ENCODE measurements at regions not wholly inside any gene's neighbourhood (a gene's known extent, or its start where the extent isn't known, plus 50 kb on each side); places are given as distances from the start of the nearest gene placed in this dataset.

DNA sequence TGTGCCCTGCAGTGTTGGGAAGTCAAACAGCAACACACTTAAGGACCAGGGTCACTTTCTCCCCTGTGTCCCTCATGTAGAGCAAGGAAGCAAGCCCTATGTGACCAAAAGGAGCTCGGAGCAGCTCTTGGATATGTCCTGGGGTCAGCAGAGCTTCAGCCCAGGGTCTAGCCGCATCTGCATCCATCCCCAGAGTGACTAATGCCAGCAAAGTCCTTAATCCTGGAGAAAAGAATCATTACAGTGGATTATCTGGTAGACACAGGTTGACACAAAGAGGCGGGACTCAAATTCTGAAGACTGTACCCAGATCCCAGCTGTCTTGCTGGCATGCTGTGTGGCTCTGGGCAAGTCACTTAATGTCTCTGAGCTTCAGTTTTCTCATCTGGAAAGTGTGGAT is 239.1 kb upstream of the PWP1 start:
- TF ChIP-seq, protein P1, sequence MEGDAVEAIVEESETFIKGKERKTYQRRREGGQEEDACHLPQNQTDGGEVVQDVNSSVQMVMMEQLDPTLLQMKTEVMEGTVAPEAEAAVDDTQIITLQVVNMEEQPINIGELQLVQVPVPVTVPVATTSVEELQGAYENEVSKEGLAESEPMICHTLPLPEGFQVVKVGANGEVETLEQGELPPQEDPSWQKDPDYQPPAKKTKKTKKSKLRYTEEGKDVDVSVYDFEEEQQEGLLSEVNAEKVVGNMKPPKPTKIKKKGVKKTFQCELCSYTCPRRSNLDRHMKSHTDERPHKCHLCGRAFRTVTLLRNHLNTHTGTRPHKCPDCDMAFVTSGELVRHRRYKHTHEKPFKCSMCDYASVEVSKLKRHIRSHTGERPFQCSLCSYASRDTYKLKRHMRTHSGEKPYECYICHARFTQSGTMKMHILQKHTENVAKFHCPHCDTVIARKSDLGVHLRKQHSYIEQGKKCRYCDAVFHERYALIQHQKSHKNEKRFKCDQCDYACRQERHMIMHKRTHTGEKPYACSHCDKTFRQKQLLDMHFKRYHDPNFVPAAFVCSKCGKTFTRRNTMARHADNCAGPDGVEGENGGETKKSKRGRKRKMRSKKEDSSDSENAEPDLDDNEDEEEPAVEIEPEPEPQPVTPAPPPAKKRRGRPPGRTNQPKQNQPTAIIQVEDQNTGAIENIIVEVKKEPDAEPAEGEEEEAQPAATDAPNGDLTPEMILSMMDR (IDR thresholded peaks at IDR 0.05), result no peak
- ATAC-seq (ENCODE audit: low FRiP score), result no peak
- DNase-seq (ENCODE audit: low spot score), result no peak

DNA sequence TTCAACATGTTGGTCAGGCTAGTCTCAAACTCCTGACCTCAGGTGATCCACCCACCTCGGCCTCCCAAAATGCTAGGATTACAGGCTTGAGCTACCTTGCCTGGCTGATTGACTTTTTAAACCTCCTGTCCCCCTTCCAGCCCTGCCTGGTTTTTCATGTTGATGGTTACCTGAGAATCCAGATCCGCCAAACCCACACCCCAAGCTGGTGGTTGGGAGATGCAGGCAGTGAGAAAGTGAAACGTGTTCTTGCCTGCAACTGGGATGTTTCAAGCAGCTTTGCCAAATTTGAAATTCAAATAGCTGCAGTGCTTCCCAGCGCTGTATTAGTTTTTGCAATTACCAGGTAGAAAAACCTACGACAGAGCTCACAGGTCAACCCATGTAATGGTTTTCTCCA is 238.3 kb upstream of the PWP1 start:
- TF ChIP-seq, protein P1 (IDR thresholded peaks at IDR 0.05), result no peak
- ATAC-seq (ENCODE audit: low FRiP score), result no peak

DNA sequence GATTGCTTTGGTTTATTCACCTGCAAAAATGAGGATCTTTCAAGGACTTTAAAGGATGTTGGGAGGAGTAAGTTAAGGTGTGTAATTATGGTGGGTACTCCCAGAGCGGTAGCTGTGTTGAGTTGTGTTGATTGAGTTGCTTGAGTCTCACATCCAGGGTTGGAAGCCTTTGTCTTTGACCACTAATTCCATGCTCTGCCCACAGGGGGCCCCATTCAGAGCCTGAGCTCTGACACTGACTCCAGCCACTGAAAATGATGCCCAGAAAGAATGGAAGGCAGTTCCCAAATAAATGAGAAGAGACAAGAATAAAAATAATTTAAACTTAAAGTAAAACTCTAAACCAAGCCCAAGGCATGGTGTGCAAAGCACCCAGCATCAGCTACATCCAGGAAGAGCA is 237.4 kb upstream of the PWP1 start:
- no peak for DNase-seq (ENCODE audit: low spot score)
- ATAC-seq (ENCODE audit: low FRiP score), result no peak
- TF ChIP-seq, protein P1 (IDR thresholded peaks at IDR 0.05), result no peak

More for the DNA sequence above, 238.3 kb upstream of the PWP1 start:
- no peak for DNase-seq (ENCODE audit: low spot score)

DNA sequence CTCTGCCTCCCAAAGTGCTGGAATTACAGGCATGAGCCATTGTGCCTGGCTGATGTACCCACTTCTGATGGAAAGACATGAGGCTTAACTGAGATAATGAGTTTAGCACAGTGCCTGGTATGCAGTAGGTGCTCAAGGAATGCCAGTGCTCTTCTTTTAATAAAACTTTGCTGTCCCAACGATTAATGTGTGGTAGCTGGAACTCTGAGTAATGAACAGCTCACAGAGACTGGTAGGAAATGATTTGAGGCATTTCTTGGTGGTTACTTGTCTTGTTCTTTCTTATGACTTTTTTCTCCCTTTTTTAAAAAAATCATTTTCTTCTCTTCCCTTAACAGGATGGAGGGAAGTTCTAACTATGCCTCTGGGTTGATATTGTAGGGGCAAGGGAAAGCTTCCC is 235.7 kb upstream of the PWP1 start:
- ATAC-seq (ENCODE audit: low FRiP score) (no peak), DNase-seq (ENCODE audit: low spot score) (no peak)
- TF ChIP-seq, protein P1 (IDR thresholded peaks at IDR 0.05), result no peak

DNA sequence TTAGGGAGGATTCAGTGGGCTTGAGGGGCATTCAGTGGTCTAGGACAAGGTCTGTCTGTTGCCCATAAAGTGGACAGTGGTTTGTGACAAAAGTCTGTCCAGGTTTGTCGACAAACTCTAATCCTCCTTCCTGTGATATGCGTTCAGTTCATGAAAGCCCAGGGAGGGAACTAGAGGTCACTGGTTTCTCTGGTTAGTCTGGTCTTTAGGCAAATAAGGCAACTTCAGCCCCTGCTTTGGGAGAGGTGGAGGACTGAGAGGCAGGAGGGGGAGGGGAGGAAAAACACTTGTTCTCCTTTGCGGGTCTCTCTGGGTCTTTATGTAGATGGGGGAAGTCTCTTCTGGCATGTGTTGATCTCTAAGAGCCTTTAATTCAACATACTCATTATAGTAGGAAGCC is 235.1 kb upstream of the PWP1 start:
- TF ChIP-seq, protein P1 (IDR thresholded peaks at IDR 0.05), result no peak
- DNase-seq (ENCODE audit: low spot score), result no peak
- no peak for ATAC-seq (ENCODE audit: low FRiP score)

DNA sequence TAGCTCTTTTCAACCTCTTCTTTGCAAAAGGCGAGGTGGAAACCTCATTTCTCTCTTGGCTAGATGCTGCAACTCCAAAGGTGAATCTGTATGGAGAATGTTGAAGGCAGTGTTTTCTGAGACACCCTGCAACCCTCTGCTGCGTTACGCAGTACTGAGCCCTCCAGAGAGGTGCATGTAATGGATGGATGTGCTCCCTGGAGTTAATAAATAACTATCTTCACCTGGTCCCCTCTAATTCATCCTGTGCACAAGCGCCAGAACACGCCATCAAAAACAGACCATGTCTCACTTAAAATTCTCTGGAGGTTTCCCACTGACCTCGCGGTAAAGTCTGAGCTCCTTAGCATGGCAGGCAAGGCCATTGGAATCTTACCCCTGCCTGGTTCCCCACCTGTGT is 234.4 kb upstream of the PWP1 start:
- TF ChIP-seq, protein P1 (IDR thresholded peaks at IDR 0.05), result no peak
- ATAC-seq (ENCODE audit: low FRiP score) (no peak), DNase-seq (ENCODE audit: low spot score) (no peak)

DNA sequence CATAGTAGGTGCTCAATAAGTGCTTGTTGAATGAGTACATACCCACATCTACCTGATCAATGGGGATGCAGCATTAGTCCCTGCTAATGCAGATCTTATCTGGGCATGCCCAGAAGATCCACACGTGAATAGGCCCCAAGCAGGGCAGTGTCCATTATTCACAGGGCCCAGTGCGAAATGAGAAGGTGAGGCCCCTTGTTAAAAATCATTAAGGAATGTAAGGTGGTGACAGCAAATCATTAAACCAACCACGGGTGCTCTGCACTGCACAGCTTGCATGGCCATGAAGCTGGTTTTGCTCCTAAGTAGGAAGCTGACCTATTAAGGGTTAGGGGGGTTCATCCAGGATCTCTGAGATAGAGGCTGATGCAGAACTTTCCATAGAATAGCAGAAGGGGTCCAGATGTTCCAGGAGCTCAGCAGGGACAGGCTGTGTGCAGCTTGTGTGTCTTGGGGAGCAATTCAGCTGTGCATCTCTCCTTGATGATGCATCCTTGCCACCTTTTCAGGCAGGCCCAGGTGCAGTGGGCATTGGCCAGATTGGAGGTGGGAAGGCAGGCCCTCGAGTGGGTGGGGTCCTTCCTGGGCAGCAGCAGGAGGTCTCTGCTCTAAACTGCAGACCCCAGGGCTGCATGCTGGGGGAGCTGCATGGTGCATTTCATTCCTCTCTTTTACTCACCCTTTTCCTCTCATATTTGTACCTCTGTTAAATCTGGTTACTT is 231.3 kb upstream of the PWP1 start:
- TF ChIP-seq, protein P1 (IDR thresholded peaks at IDR 0.05), result no peak
- no peak for DNase-seq (ENCODE audit: low spot score)

More for the DNA sequence above, 231.3 kb upstream of the PWP1 start:
- no peak for ATAC-seq (ENCODE audit: low FRiP score)

All from omental fat pad (tissue), 3 donors.